OCI-LY1 (cell line): ENCODE measurements at regions not wholly inside any gene's neighbourhood (a gene's known extent, or its start where the extent isn't known, plus 50 kb on each side); places are given as distances from the start of the nearest gene placed in this dataset.

ENCODE experiments used
- H2AFZ ChIP-seq: fragments of 200-600 bp; sonication (generic), shearing (Covaris generic); 2 replicates; pipeline ENCODE4 v1.6.0; 2014; ENCODE audit warnings: antibody characterized with exemption, mild to moderate bottlenecking, low read length
- H3F3A ChIP-seq: fragments of 200-600 bp; sonication (generic), shearing (Covaris generic); 2 replicates; pipeline ENCODE4 v1.6.0; 2014; ENCODE audit warnings: mild to moderate bottlenecking, antibody characterized with exemption, low read length, moderate library complexity; ENCODE audit not compliant: insufficient read depth
- H3K27ac ChIP-seq: fragments of 200-600 bp; sonication (generic); 2 replicates; pipeline ENCODE4 v1.5.1; 2014; ENCODE audit warnings: low read length, mixed run types, mild to moderate bottlenecking, low read depth; ENCODE audit not compliant: poor library complexity, severe bottlenecking
- H3K27me3 ChIP-seq: fragments of 200-600 bp; sonication (generic); 2 replicates; pipeline ENCODE4 v1.6.0; 2014; ENCODE audit warnings: antibody characterized with exemption, mild to moderate bottlenecking, low read length, moderate library complexity; ENCODE audit not compliant: insufficient read depth
- H3K36me3 ChIP-seq: fragments of 200-600 bp; sonication (generic); 2 replicates; pipeline ENCODE4 v1.6.1; 2014; ENCODE audit warnings: mild to moderate bottlenecking, antibody characterized with exemption, low read length, moderate library complexity, mixed read lengths; ENCODE audit not compliant: insufficient read depth
- H3K4me1 ChIP-seq: fragments of 200-600 bp; sonication (generic); 2 replicates; pipeline ENCODE4 v1.5.1; 2014; ENCODE audit warnings: mild to moderate bottlenecking, low read length, moderate library complexity; ENCODE audit not compliant: insufficient read depth, severe bottlenecking
- H3K4me2 ChIP-seq: fragments of 200-600 bp; sonication (generic), shearing (Covaris generic); 2 replicates; pipeline ENCODE4 v1.6.1; 2014; ENCODE audit warnings: low read length
- H3K4me3 ChIP-seq: fragments of 200-600 bp; sonication (generic); 2 replicates; pipeline ENCODE4 v1.5.1; 2014; ENCODE audit warnings: low read length, low read depth, mild to moderate bottlenecking, mixed read lengths; ENCODE audit not compliant: poor library complexity, severe bottlenecking
- H3K79me2 ChIP-seq: fragments of 200-600 bp; shearing (Covaris generic); 2 replicates; pipeline ENCODE4 v1.6.1; 2016; ENCODE audit warnings: mixed run types, low read length, mixed read lengths; ENCODE audit not compliant: insufficient read depth
- H3K9ac ChIP-seq: fragments of 200-600 bp; sonication (generic), shearing (Covaris generic); 2 replicates; pipeline ENCODE4 v1.6.1; 2014; ENCODE audit warnings: mild to moderate bottlenecking, low read length, mixed read lengths
- H3K9me2 ChIP-seq: fragments of 200-600 bp; sonication (generic), shearing (Covaris generic); 2 replicates; pipeline ENCODE4 v1.6.1; 2014; ENCODE audit warnings: low read depth, mild to moderate bottlenecking, low read length, mixed read lengths
- H3K9me3 ChIP-seq: fragments of 200-600 bp; shearing (Covaris generic); 2 replicates; pipeline ENCODE4 v1.6.1; 2014; ENCODE audit warnings: low read length, mixed read lengths
- H4K20me1 ChIP-seq: fragments of 200-600 bp; sonication (generic), shearing (Covaris generic); 2 replicates; pipeline ENCODE4 v1.6.0; 2016; ENCODE audit warnings: mild to moderate bottlenecking, low read length; ENCODE audit not compliant: insufficient read depth
- CTCF ChIP-seq: fragments of 200-600 bp; sonication (generic), shearing (Covaris generic); IDR thresholded peaks from 2 replicates; pipeline ENCODE4 v1.5.1; 2017; ENCODE audit warnings: mild to moderate bottlenecking, antibody characterized with exemption, low read length, moderate library complexity, mixed read lengths
- EZH2 ChIP-seq: fragments of 200-600 bp; sonication (generic), shearing (Covaris generic); IDR thresholded peaks from 2 replicates; pipeline ENCODE4 v1.8.0; 2017; ENCODE audit warnings: borderline replicate concordance, mixed run types, mild to moderate bottlenecking, antibody characterized with exemption, low read length, moderate library complexity, mixed read lengths

GRCh38 chr17:65297384-65297783 lies 160.2 kb downstream of the RGS9 start:
- Histone ChIP-seq H3K79me2 (no peaks in the 10 kb centered on the region), H3K9ac (no peak overlapping the region), H3K9me3 (no peaks in the 10 kb centered on the region), H4K20me1 (no peaks in the 10 kb centered on the region), H3K9me2 (no peaks in the 10 kb centered on the region), H3F3A (no peaks in the 10 kb centered on the region), H3K4me3 (no peak overlapping the region), H3K36me3 (no peaks in the 10 kb centered on the region), H3K4me2 (no peak overlapping the region), H3K4me1 (no peaks in the 10 kb centered on the region), H3K27ac (no peak overlapping the region), H2AFZ (no peak overlapping the region), H3K27me3 (0 out of 2 replicates have a peak, but pooled peaks cover 4% of the 10 kb centered on the region)
- TF ChIP-seq CTCF (no peak), EZH2 (no peak)

DNA sequence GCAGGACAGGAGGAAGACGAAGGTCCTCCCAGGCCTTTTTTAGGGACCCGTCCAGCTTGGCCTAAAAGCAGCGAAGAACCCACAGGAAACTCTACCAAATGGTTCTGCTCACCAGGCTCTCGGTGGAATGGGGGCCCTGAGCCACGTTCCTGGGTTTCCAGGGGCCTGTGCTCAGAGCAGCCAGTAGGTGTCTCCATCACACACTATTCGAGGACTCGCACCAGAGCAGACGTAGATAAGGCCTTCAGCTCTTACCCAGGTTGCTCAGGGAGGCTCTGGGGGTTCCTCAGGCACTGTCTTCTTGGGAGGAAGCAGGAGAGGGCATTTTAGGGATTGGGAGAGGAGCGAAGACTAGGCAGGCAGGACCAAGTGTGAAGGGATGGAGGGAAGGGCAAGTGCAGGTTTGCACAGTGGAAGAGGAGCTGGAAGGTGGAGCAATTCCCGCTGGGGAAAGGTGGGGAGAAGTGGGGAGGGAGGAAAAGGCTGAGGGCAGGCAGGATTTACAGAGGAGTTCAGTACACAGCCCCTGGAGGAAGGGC lies 157.1 kb downstream of the RGS9 start:
- Histone ChIP-seq H3K4me1 (no peaks in the 10 kb centered on the region), H3K79me2 (no peaks in the 10 kb centered on the region), H3K27me3 (0 out of 2 replicates have a peak, but pooled peaks cover 4% of the 10 kb centered on the region), H3K27ac (no peak overlapping the region), H3K4me2 (no peak overlapping the region), H2AFZ (no peak overlapping the region), H3K4me3 (no peak overlapping the region), H3K9me2 (no peaks in the 10 kb centered on the region), H3K9me3 (no peaks in the 10 kb centered on the region), H3F3A (no peaks in the 10 kb centered on the region), H4K20me1 (no peaks in the 10 kb centered on the region), H3K9ac (no peak overlapping the region), H3K36me3 (no peaks in the 10 kb centered on the region)
- TF ChIP-seq CTCF, result peak; percentile 81
- no peak for TF ChIP-seq EZH2

GRCh38 chr17:65293584-65294180 lies 156.5 kb downstream of the RGS9 start:
- Histone ChIP-seq H3K27me3 (0 out of 2 replicates have a peak, but pooled peaks cover 4% of the 10 kb centered on the region), H3K4me1 (no peaks in the 10 kb centered on the region), H3K9me3 (no peaks in the 10 kb centered on the region), H2AFZ (no peak overlapping the region), H3K4me3 (no peak overlapping the region), H3K27ac (no peak overlapping the region), H3K4me2 (no peak overlapping the region), H3F3A (no peaks in the 10 kb centered on the region), H3K79me2 (no peaks in the 10 kb centered on the region), H3K9ac (no peak overlapping the region), H3K36me3 (no peaks in the 10 kb centered on the region), H3K9me2 (no peaks in the 10 kb centered on the region), H4K20me1 (no peaks in the 10 kb centered on the region)
- no peak for TF ChIP-seq EZH2
- TF ChIP-seq CTCF, result no peak
